ENCODE measurements at regions not wholly inside any gene's neighbourhood (a gene's known extent, or its start where the extent isn't known, plus 50 kb on each side); places are given as distances from the start of the nearest gene placed in this dataset.

GRCh38 chr10:130621231-130621775 is 485.1 kb downstream of the GLRX3 start:
- TF ChIP-seq CTCF (conservative IDR thresholded peaks at IDR 0.05) = no peak
- no peak for TF ChIP-seq ZFX (IDR thresholded peaks at IDR 0.05)
